AG20443 (cell line): ENCODE measurements at regions not wholly inside any gene's neighbourhood (a gene's known extent, or its start where the extent isn't known, plus 50 kb on each side); places are given as distances from the start of the nearest gene placed in this dataset.
"Not testable (repeated sequence)": the region's sequence is repeated elsewhere in the genome, so short reads cannot be mapped to it uniquely, and the experiment has no call there.

Source experiments
- DNase-seq: peaks from one replicate; pipeline ENCODE4 v3.0.0; 2012; ENCODE audit warnings: low spot score, mixed read lengths

- DNase-seq = no peak
Measured at GRCh38 chr6:82419132-82419581, 55.5 kb downstream of the TPBG start.

GRCh38 chr6:82419859-82420258 lies 56.2 kb downstream of the TPBG start:
- peak; percentile 20 for DNase-seq

- no peak for DNase-seq
Measured at GRCh38 chr6:82430611-82431010, 67.0 kb downstream of the TPBG start.

GRCh38 chr6:82436740-82437139 lies 73.1 kb downstream of the TPBG start:
- no peak for DNase-seq

- DNase-seq = peak; percentile 9
Measured at GRCh38 chr6:82437701-82438100, 74.1 kb downstream of the TPBG start.

GRCh38 chr6:82441047-82441855 lies 77.6 kb downstream of the TPBG start:
- no peak for DNase-seq

GRCh38 chr6:82442061-82442719 lies 78.6 kb downstream of the TPBG start:
- no peak for DNase-seq

GRCh38 chr6:82458147-82458546 lies 94.5 kb downstream of the TPBG start:
- no peak for DNase-seq

GRCh38 chr6:82458705-82459104 lies 95.1 kb downstream of the TPBG start:
- no peak for DNase-seq

GRCh38 chr6:82461536-82461935 lies 97.9 kb downstream of the TPBG start:
- DNase-seq = no peak

- no peak for DNase-seq
Measured at GRCh38 chr6:82467338-82467737, 103.7 kb downstream of the TPBG start.

- not testable (repeated sequence) for DNase-seq
Measured at GRCh38 chr6:82470123-82470522, 106.5 kb downstream of the TPBG start.

- DNase-seq = not testable (repeated sequence)
Measured at GRCh38 chr6:82475106-82475505, 111.5 kb downstream of the TPBG start.

- no peak for DNase-seq
Measured at GRCh38 chr6:82484001-82484400, 120.4 kb downstream of the TPBG start.

GRCh38 chr6:82484737-82485626 lies 121.4 kb downstream of the TPBG start:
- DNase-seq = no peak

GRCh38 chr6:82487895-82488294 lies 124.3 kb downstream of the TPBG start:
- DNase-seq = no peak

- DNase-seq = no peak
Measured at GRCh38 chr6:82488403-82488802, 124.8 kb downstream of the TPBG start.

GRCh38 chr6:82492134-82492533 lies 128.5 kb downstream of the TPBG start:
- DNase-seq = no peak

- DNase-seq = no peak
Measured at GRCh38 chr6:82493467-82493866, 129.8 kb downstream of the TPBG start.

GRCh38 chr6:82494367-82494766 lies 130.8 kb downstream of the TPBG start:
- DNase-seq = no peak

GRCh38 chr6:82501901-82502300 lies 138.3 kb downstream of the TPBG start:
- not testable (repeated sequence) for DNase-seq

GRCh38 chr6:82506526-82506925 lies 142.9 kb downstream of the TPBG start:
- no peak for DNase-seq
